HEK293 (cell line): ENCODE measurements at regions not wholly inside any gene's neighbourhood (a gene's known extent, or its start where the extent isn't known, plus 50 kb on each side); places are given as distances from the start of the nearest gene placed in this dataset.

ENCODE experiments used
- EGR2 ChIP-seq: fragments of 450-650 bp; formaldehyde crosslinking; IDR thresholded peaks from 2 replicates; pipeline ENCODE4 v1.5.1; 2016; ENCODE audit warnings: low read depth, missing biosample characterization, missing genetic modification characterization
- HOXA7 ChIP-seq: sonication (generic); formaldehyde crosslinking; IDR thresholded peaks from 2 replicates; pipeline ENCODE4 v1.8.1; 2022; ENCODE audit warnings: missing genetic modification reagents, borderline replicate concordance
- MZF1 ChIP-seq: fragments of 450-650 bp; formaldehyde crosslinking; IDR thresholded peaks from 2 replicates; pipeline ENCODE4 v1.5.1; 2017; ENCODE audit warnings: missing biosample characterization, missing genetic modification characterization, borderline replicate concordance
- OVOL3 ChIP-seq: fragments of 450-650 bp; formaldehyde crosslinking; IDR thresholded peaks from 2 replicates; pipeline ENCODE4 v1.5.1; 2016; ENCODE audit warnings: missing biosample characterization, missing genetic modification characterization
- PATZ1 ChIP-seq: fragments of 450-650 bp; formaldehyde crosslinking; IDR thresholded peaks from 2 replicates; pipeline ENCODE4 v1.5.1; 2016; ENCODE audit warnings: missing biosample characterization, missing genetic modification characterization
- ZNF133 ChIP-seq: fragments of 450-650 bp; formaldehyde crosslinking; IDR thresholded peaks from 2 replicates; pipeline ENCODE4 v1.5.1; 2016; ENCODE audit warnings: missing biosample characterization, missing genetic modification characterization
- ZNF140 ChIP-seq: fragments of 450-650 bp; formaldehyde crosslinking; IDR thresholded peaks from 2 replicates; pipeline ENCODE4 v1.5.1; 2016; ENCODE audit warnings: missing biosample characterization, missing genetic modification characterization
- ZNF146 ChIP-seq: fragments of 450-650 bp; formaldehyde crosslinking; IDR thresholded peaks from 2 replicates; pipeline ENCODE4 v1.5.1; 2016; ENCODE audit warnings: missing biosample characterization, missing genetic modification characterization
- ZNF155 ChIP-seq: fragments of 450-650 bp; formaldehyde crosslinking; IDR thresholded peaks from 2 replicates; pipeline ENCODE4 v1.5.1; 2016; ENCODE audit warnings: missing biosample characterization, missing genetic modification characterization
- ZNF169 ChIP-seq: fragments of 450-650 bp; formaldehyde crosslinking; IDR thresholded peaks from 2 replicates; pipeline ENCODE4 v1.5.1; 2016; ENCODE audit warnings: missing biosample characterization, missing genetic modification characterization
- ZNF211 ChIP-seq: fragments of 450-650 bp; formaldehyde crosslinking; IDR thresholded peaks from 2 replicates; pipeline ENCODE4 v1.5.1; 2016; ENCODE audit warnings: low read depth, missing biosample characterization, missing genetic modification characterization
- ZNF248 ChIP-seq: fragments of 450-650 bp; formaldehyde crosslinking; IDR thresholded peaks from 2 replicates; pipeline ENCODE4 v1.5.1; 2017; ENCODE audit warnings: missing biosample characterization, missing genetic modification characterization
- ZNF311 ChIP-seq: fragments of 450-650 bp; formaldehyde crosslinking; IDR thresholded peaks from 2 replicates; pipeline ENCODE4 v1.5.1; 2017; ENCODE audit warnings: missing biosample characterization, missing genetic modification characterization, borderline replicate concordance
- ZNF423 ChIP-seq: fragments of 450-650 bp; formaldehyde crosslinking; IDR thresholded peaks from 2 replicates; pipeline ENCODE4 v1.5.1; 2016; ENCODE audit warnings: missing biosample characterization, missing genetic modification characterization
- ZNF426 ChIP-seq: fragments of 450-650 bp; formaldehyde crosslinking; IDR thresholded peaks from 2 replicates; pipeline ENCODE4 v1.5.1; 2017; ENCODE audit warnings: missing biosample characterization, missing genetic modification characterization, mild to moderate bottlenecking, inconsistent platforms, moderate library complexity
- ZNF449 ChIP-seq: fragments of 450-650 bp; formaldehyde crosslinking; IDR thresholded peaks from 2 replicates; pipeline ENCODE4 v1.5.1; 2017; ENCODE audit warnings: missing biosample characterization, mild to moderate bottlenecking, missing genetic modification characterization, moderate library complexity
- ZNF473 ChIP-seq: fragments of 450-650 bp; formaldehyde crosslinking; IDR thresholded peaks from 2 replicates; pipeline ENCODE4 v1.5.1; 2017; ENCODE audit warnings: missing biosample characterization, missing genetic modification characterization
- ZNF529 ChIP-seq: fragments of 450-650 bp; formaldehyde crosslinking; IDR thresholded peaks from 2 replicates; pipeline ENCODE4 v1.5.1; 2017; ENCODE audit warnings: missing genetic modification characterization, missing biosample characterization; ENCODE audit not compliant: insufficient replicate concordance
- ZNF530 ChIP-seq: fragments of 450-650 bp; formaldehyde crosslinking; IDR thresholded peaks from 2 replicates; pipeline ENCODE4 v1.5.1; 2016; ENCODE audit warnings: low read depth, missing biosample characterization, missing genetic modification characterization
- ZNF560 ChIP-seq: fragments of 450-650 bp; formaldehyde crosslinking; IDR thresholded peaks from 2 replicates; pipeline ENCODE4 v1.5.1; 2017; ENCODE audit warnings: missing biosample characterization, missing genetic modification characterization, borderline replicate concordance
- ZNF623 ChIP-seq: fragments of 450-650 bp; formaldehyde crosslinking; IDR thresholded peaks from 2 replicates; pipeline ENCODE4 v1.5.1; 2016; ENCODE audit warnings: missing biosample characterization, missing genetic modification characterization
- ZNF707 ChIP-seq: fragments of 450-650 bp; formaldehyde crosslinking; IDR thresholded peaks from 2 replicates; pipeline ENCODE4 v1.5.1; 2016; ENCODE audit warnings: missing biosample characterization, missing genetic modification characterization
- ZSCAN16 ChIP-seq: fragments of 450-650 bp; formaldehyde crosslinking; IDR thresholded peaks from 2 replicates; pipeline ENCODE4 v1.5.1; 2016; ENCODE audit warnings: missing biosample characterization, missing genetic modification characterization
- TF ChIP-seq, protein P1 (sequence below): fragments of 450-650 bp; formaldehyde crosslinking; IDR thresholded peaks from 2 replicates; pipeline ENCODE4 v1.5.1; 2017; ENCODE audit warnings: missing biosample characterization, missing genetic modification characterization
- TF ChIP-seq, protein P2 (sequence below): fragments of 450-650 bp; formaldehyde crosslinking; IDR thresholded peaks from 2 replicates; pipeline ENCODE4 v1.5.1; 2016; ENCODE audit warnings: missing biosample characterization, missing genetic modification characterization
- TF ChIP-seq, protein P3 (sequence below): fragments of 450-650 bp; formaldehyde crosslinking; conservative IDR thresholded peaks from 2 replicates; pipeline ENCODE4 v1.5.1; 2016; ENCODE audit warnings: low read depth, missing biosample characterization, missing genetic modification characterization
- TF ChIP-seq, protein P4 (sequence below): fragments of 450-650 bp; formaldehyde crosslinking; IDR thresholded peaks from 2 replicates; pipeline ENCODE4 v1.5.1; 2016; ENCODE audit warnings: missing biosample characterization, missing genetic modification characterization

GRCh38 chr15:69557020-69557706 lies 104.5 kb downstream of the RPLP1 start (continued):
- TF ChIP-seq, protein P1, sequence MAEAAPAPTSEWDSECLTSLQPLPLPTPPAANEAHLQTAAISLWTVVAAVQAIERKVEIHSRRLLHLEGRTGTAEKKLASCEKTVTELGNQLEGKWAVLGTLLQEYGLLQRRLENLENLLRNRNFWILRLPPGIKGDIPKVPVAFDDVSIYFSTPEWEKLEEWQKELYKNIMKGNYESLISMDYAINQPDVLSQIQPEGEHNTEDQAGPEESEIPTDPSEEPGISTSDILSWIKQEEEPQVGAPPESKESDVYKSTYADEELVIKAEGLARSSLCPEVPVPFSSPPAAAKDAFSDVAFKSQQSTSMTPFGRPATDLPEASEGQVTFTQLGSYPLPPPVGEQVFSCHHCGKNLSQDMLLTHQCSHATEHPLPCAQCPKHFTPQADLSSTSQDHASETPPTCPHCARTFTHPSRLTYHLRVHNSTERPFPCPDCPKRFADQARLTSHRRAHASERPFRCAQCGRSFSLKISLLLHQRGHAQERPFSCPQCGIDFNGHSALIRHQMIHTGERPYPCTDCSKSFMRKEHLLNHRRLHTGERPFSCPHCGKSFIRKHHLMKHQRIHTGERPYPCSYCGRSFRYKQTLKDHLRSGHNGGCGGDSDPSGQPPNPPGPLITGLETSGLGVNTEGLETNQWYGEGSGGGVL, result no peak
- TF ChIP-seq ZNF311 (tag by site-specific recombination) (no peak), PATZ1 (tag by site-specific recombination) (no peak), HOXA7 (CRISPR knock-in tag) (no peak), MZF1 (tag by site-specific recombination) (no peak), ZNF423 (tag by site-specific recombination) (no peak), ZNF449 (no peak; the same call in 1 of the 2 replicates), ZNF530 (no peak), ZNF426 (tag by site-specific recombination) (no peak), ZNF133 (tag by site-specific recombination) (no peak), ZSCAN16 (tag by site-specific recombination) (no peak), ZNF707 (tag by site-specific recombination) (no peak), ZNF155 (tag by site-specific recombination) (no peak), ZNF211 (tag by site-specific recombination) (no peak), ZNF473 (no peak), ZNF146 (no peak), OVOL3 (no peak), ZNF169 (tag by site-specific recombination) (no peak), ZNF248 (no peak), ZNF560 (tag by site-specific recombination) (no peak), EGR2 (no peak), ZNF529 (tag by site-specific recombination) (no peak), ZNF140 (tag by site-specific recombination) (no peak), ZNF623 (tag by site-specific recombination) (no peak)
- TF ChIP-seq, protein P2, sequence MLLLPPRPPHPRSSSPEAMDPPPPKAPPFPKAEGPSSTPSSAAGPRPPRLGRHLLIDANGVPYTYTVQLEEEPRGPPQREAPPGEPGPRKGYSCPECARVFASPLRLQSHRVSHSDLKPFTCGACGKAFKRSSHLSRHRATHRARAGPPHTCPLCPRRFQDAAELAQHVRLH (tag by site-specific recombination), result no peak
- TF ChIP-seq, protein P3, sequence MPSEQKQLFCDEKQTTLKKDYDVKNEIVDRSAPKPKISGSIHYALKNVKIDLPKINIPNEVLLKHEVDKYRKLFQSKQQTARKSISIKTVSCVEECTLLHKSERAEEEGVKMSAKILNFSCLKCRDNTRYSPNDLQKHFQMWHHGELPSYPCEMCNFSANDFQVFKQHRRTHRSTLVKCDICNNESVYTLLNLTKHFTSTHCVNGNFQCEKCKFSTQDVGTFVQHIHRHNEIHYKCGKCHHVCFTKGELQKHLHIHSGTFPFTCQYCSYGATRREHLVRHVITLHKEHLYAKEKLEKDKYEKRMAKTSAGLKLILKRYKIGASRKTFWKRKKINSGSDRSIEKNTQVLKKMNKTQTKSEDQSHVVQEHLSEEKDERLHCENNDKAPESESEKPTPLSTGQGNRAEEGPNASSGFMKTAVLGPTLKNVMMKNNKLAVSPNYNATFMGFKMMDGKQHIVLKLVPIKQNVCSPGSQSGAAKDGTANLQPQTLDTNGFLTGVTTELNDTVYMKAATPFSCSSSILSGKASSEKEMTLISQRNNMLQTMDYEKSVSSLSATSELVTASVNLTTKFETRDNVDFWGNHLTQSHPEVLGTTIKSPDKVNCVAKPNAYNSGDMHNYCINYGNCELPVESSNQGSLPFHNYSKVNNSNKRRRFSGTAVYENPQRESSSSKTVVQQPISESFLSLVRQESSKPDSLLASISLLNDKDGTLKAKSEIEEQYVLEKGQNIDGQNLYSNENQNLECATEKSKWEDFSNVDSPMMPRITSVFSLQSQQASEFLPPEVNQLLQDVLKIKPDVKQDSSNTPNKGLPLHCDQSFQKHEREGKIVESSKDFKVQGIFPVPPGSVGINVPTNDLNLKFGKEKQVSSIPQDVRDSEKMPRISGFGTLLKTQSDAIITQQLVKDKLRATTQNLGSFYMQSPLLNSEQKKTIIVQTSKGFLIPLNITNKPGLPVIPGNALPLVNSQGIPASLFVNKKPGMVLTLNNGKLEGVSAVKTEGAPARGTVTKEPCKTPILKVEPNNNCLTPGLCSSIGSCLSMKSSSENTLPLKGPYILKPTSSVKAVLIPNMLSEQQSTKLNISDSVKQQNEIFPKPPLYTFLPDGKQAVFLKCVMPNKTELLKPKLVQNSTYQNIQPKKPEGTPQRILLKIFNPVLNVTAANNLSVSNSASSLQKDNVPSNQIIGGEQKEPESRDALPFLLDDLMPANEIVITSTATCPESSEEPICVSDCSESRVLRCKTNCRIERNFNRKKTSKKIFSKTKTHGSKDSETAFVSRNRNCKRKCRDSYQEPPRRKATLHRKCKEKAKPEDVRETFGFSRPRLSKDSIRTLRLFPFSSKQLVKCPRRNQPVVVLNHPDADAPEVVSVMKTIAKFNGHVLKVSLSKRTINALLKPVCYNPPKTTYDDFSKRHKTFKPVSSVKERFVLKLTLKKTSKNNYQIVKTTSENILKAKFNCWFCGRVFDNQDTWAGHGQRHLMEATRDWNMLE (tag by site-specific recombination), result 0 out of 2 replicates have a peak, but pooled peaks have one; percentile 16
- TF ChIP-seq, protein P4, sequence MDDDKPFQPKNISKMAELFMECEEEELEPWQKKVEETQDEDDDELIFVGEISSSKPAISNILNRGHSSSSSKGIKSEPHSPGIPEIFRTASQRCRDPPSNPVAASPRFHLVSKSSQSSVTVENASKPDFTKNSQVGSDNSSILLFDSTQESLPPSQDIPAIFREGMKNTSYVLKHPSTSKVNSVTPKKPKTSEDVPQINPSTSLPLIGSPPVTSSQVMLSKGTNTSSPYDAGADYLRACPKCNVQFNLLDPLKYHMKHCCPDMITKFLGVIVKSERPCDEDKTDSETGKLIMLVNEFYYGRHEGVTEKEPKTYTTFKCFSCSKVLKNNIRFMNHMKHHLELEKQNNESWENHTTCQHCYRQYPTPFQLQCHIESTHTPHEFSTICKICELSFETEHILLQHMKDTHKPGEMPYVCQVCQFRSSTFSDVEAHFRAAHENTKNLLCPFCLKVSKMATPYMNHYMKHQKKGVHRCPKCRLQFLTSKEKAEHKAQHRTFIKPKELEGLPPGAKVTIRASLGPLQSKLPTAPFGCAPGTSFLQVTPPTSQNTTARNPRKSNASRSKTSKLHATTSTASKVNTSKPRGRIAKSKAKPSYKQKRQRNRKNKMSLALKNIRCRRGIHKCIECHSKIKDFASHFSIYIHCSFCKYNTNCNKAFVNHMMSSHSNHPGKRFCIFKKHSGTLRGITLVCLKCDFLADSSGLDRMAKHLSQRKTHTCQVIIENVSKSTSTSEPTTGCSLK, result no peak
